ENCODE measurements at regions not wholly inside any gene's neighbourhood (a gene's known extent, or its start where the extent isn't known, plus 50 kb on each side); places are given as distances from the start of the nearest gene placed in this dataset.

DNA sequence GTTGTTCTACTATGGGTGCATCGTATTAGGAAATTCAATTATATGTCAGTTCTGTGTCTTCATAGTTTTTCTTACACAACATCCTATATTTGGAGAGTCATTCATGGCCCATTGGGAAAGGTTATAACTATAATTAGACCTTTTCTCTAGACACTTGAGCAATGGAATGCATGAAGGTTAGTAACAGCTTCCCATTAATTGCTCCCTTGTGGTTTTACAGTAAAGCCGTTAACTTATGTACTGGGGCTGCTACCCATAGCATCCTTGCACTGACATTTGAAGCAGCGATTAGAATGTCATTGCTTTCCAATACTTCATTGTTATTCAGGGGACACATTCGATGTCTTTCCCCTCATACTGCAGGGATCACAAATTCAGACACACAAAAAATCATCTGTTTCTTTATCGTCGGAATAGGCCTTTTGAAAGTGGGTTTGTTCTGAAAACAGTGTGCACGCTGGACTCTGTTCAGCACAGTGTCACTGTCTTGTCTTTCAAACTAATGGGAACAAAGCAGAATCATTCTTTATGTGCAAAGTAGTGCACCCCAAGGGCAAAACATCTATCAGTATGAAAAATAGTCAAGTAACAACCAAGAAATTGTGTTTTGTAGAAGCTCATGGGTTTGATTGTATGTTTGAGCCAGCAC is 634.3 kb upstream of the MAP3K7 start:
- Histone ChIP-seq H3K27me3 (replicated peaks in 1 of 2; ENCODE audit: control insufficient read depth in 2 of 2, insufficient read depth in 2 of 2, low read length in 1 of 2) (no peaks in the 10 kb centered on the region), H3K4me3 (no peak overlapping the region), H3K9ac (ENCODE audit: control insufficient read depth, insufficient read depth, low read length) (no peak overlapping the region), H3K27ac (ENCODE audit: control insufficient read depth, insufficient read depth) (no peak overlapping the region), H4K20me1 (ENCODE audit: control insufficient read depth, insufficient read depth) (no peaks in the 10 kb centered on the region), H3K9me3 (replicated peaks; ENCODE audit: control insufficient read depth, insufficient read depth, low read length) (no peaks in the 10 kb centered on the region), H3K36me3 (ENCODE audit: control insufficient read depth in 2 of 2, insufficient read depth in 2 of 2, low read length in 1 of 2) (no peaks in the 10 kb centered on the region), H3K79me2 (ENCODE audit: control insufficient read depth, insufficient read depth, low read length) (no peaks in the 10 kb centered on the region), H2AFZ (ENCODE audit: control insufficient read depth, low read depth, low read length) (no peak overlapping the region), H3K4me2 (ENCODE audit: control insufficient read depth, insufficient read depth) (no peak overlapping the region), H3K4me1 (ENCODE audit: control insufficient read depth, insufficient read depth, low read length) (no peaks in the 10 kb centered on the region)
- 65% methylated on average over 7 of the region's 7 CpGs for WGBS (ENCODE audit: insufficient coverage, insufficient replicate concordance, low lambda C conversion rate, missing lambda C conversion rate)
- no peak for FAIRE-seq
- SMC1A ChIA-PET (ENCODE audit: uncharacterized antibody, unreplicated experiment) = no interaction called here
- in situ Hi-C loops (cut with MboI) = no loop called here
- CTCF ChIA-PET = no interaction called here
- DNase-seq (ENCODE audit: low read depth, low spot score) = no peak
- RAD21 ChIA-PET (ENCODE audit: unreplicated experiment) = no interaction called here
- POLR2A ChIA-PET = no interaction called here
- intact Hi-C loops (cut with micrococcal nuclease; ENCODE audit: unreplicated experiment) = no loop called here
- TF ChIP-seq YY1 (IDR thresholded peaks at IDR 0.05; ENCODE audit: low read depth, low read length) (no peak), CBX3 (IDR thresholded peaks at IDR 0.05; ENCODE audit: borderline replicate concordance, low read depth) (no peak), ZNF274 (IDR thresholded peaks at IDR 0.05; ENCODE audit: insufficient read depth, insufficient read length) (no peak), CREM (IDR thresholded peaks at IDR 0.05; ENCODE audit: low read depth) (no peak), GABPA (IDR thresholded peaks at IDR 0.05; ENCODE audit: low read depth) (no peak), FOS (IDR thresholded peaks at IDR 0.05; ENCODE audit: borderline replicate concordance, extremely low read depth, insufficient read length) (no peak), SREBF2 (IDR thresholded peaks at IDR 0.05; ENCODE audit: low read length) (no peak), ZNF24 (IDR thresholded peaks at IDR 0.05) (no peak), FOXK2 (IDR thresholded peaks at IDR 0.05) (no peak), KLF5 (IDR thresholded peaks at IDR 0.05; ENCODE audit: partially characterized antibody) (no peak), TCF7 (IDR thresholded peaks at IDR 0.05; ENCODE audit: borderline replicate concordance) (no peak), GATAD2B (conservative IDR thresholded peaks at IDR 0.05; ENCODE audit: low read depth) (no peak)
- TF ChIP-seq, protein P1, sequence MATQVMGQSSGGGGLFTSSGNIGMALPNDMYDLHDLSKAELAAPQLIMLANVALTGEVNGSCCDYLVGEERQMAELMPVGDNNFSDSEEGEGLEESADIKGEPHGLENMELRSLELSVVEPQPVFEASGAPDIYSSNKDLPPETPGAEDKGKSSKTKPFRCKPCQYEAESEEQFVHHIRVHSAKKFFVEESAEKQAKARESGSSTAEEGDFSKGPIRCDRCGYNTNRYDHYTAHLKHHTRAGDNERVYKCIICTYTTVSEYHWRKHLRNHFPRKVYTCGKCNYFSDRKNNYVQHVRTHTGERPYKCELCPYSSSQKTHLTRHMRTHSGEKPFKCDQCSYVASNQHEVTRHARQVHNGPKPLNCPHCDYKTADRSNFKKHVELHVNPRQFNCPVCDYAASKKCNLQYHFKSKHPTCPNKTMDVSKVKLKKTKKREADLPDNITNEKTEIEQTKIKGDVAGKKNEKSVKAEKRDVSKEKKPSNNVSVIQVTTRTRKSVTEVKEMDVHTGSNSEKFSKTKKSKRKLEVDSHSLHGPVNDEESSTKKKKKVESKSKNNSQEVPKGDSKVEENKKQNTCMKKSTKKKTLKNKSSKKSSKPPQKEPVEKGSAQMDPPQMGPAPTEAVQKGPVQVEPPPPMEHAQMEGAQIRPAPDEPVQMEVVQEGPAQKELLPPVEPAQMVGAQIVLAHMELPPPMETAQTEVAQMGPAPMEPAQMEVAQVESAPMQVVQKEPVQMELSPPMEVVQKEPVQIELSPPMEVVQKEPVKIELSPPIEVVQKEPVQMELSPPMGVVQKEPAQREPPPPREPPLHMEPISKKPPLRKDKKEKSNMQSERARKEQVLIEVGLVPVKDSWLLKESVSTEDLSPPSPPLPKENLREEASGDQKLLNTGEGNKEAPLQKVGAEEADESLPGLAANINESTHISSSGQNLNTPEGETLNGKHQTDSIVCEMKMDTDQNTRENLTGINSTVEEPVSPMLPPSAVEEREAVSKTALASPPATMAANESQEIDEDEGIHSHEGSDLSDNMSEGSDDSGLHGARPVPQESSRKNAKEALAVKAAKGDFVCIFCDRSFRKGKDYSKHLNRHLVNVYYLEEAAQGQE (IDR thresholded peaks at IDR 0.05; ENCODE audit: low read depth, low read length) = no peak
- TF ChIP-seq, protein P2, sequence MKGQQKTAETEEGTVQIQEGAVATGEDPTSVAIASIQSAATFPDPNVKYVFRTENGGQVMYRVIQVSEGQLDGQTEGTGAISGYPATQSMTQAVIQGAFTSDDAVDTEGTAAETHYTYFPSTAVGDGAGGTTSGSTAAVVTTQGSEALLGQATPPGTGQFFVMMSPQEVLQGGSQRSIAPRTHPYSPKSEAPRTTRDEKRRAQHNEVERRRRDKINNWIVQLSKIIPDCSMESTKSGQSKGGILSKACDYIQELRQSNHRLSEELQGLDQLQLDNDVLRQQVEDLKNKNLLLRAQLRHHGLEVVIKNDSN (IDR thresholded peaks at IDR 0.05; ENCODE audit: borderline replicate concordance, extremely low read length, insufficient read depth, low read depth, low read length) = no peak
- ATAC-seq = no peak
- BruUV-seq (replicated peaks) = no TSS peak

Data from GM12878 (cell line).